ENCODE measurements at regions not wholly inside any gene's neighbourhood (a gene's known extent, or its start where the extent isn't known, plus 50 kb on each side); places are given as distances from the start of the nearest gene placed in this dataset.
"Not testable (repeated sequence)": the region's sequence is repeated elsewhere in the genome, so short reads cannot be mapped to it uniquely, and the experiment has no call there.

DNA sequence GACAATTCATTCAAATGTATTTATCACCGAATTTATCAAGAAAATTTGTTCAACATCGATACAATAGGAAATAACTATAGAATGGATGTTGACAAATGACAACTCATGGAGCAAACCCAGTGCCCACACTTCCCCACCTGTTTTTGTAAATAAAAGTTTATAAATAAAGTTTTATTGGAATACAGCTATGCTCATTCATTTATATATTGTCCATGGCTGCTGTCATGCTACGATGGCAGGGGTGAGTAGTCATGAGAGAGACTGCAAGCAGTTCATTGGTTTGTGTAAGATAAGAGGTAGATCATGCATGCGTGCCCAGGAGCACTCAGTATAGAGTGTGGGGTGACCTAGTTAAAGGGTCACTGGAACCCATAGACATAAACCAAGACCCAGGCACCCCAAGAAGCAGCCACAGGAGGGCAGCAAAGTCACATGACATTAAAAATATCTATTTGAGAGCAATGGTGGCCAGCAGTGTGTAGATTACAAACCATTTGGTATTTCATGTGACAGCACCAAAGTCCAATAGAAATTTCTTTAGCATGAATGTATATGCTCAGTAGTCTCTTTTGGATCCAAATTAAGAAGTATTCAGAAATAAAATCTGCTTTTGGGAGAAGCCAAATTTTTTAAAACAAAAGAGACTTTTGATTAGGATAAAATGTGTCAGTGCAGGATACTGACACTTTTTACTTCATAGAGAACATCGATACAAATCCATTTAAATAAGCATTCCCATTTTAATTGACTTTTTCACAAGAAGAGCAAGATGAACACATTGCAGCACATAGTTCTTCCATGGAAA lies 794.8 kb downstream of the MCTP2 start:
- H3K36me3 ChIP-seq (ENCODE audit: insufficient read depth, insufficient read length, low read length) = no peaks in the 10 kb centered on the region
- DNase-seq (ENCODE audit: low read depth, low spot score) = no peak
- H3K9ac ChIP-seq (ENCODE audit: insufficient read length, low read depth) = no peak overlapping the region
- no peak for TF ChIP-seq ZNF274 (IDR thresholded peaks at IDR 0.05; ENCODE audit: low read depth, low read length)
- TF ChIP-seq SUZ12 (IDR thresholded peaks at IDR 0.05; ENCODE audit: extremely low read depth, insufficient read depth, insufficient read length) = no peak
- no peak for TF ChIP-seq YY1 (IDR thresholded peaks at IDR 0.05; ENCODE audit: insufficient read depth, insufficient read length)
- no peaks in the 10 kb centered on the region for H3K4me1 ChIP-seq (ENCODE audit: insufficient read depth, insufficient read length)
- H3K27me3 ChIP-seq (ENCODE audit: insufficient read depth, insufficient read length) = no peaks in the 10 kb centered on the region
- H3K4me3 ChIP-seq (ENCODE audit: insufficient read length, low read depth) = no peak overlapping the region
- 0 out of 2 replicates have a peak, but pooled peaks cover 3% of the 10 kb centered on the region for H3K9me3 ChIP-seq (ENCODE audit: insufficient read depth, low read length)

DNA sequence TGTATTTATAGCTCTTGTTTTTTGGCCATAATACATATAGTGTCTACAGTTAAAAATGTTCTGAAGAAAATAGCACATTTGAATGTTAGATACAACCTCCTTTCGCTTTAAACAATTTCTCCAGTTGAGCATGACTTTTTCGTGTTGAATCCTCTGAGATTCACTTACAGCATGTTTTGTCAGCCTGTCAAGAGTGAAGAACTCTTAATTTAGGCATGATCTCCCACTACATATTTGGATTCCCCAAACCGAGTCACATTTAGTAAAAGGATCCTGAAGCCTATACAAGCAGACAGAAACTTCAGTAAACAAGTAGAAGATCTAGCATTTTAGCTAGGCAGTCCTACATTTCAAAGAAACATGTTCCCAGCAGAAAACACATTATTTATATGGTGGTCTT lies 796.6 kb downstream of the MCTP2 start:
- no peak for DNase-seq (ENCODE audit: low read depth, low spot score)
- H3K9me3 ChIP-seq (ENCODE audit: insufficient read depth, low read length) = 0 out of 2 replicates have a peak, but pooled peaks cover 4% of the 10 kb centered on the region
- TF ChIP-seq SUZ12 (IDR thresholded peaks at IDR 0.05; ENCODE audit: extremely low read depth, insufficient read depth, insufficient read length) = no peak
- no peak for TF ChIP-seq YY1 (IDR thresholded peaks at IDR 0.05; ENCODE audit: insufficient read depth, insufficient read length)
- TF ChIP-seq ZNF274 (IDR thresholded peaks at IDR 0.05; ENCODE audit: low read depth, low read length) = no peak

DNA sequence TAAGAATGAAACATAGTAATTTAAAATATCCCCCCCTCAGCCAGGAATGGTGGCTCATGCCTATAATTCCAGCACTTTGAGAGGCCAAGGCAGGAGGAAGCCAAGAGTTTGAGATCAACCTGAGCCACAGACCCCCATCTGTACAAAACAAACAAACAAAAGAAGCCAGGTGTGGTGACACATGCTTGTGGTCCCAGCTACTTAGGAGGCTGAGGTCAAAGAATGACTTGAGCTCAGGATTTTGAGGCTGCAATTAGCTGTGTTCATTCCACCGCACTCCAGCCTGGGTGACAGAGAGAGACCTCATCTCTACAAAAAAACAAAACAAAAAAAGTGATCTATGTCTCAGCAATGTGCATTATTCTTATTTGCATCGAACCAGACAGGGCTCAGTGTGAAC lies 800.8 kb downstream of the MCTP2 start:
- no peaks in the 10 kb centered on the region for H3K36me3 ChIP-seq (ENCODE audit: insufficient read depth, insufficient read length, low read length)
- no peak for DNase-seq (ENCODE audit: low read depth, low spot score)
- no peaks in the 10 kb centered on the region for H3K4me1 ChIP-seq (ENCODE audit: insufficient read depth, insufficient read length)

More for the DNA sequence above, 796.6 kb downstream of the MCTP2 start:
- H3K36me3 ChIP-seq (ENCODE audit: insufficient read depth, insufficient read length, low read length) = no peaks in the 10 kb centered on the region
- H3K27me3 ChIP-seq (ENCODE audit: insufficient read depth, insufficient read length) = no peaks in the 10 kb centered on the region
- no peaks in the 10 kb centered on the region for H3K4me1 ChIP-seq (ENCODE audit: insufficient read depth, insufficient read length)
- H3K9ac ChIP-seq (ENCODE audit: insufficient read length, low read depth) = no peak overlapping the region
- no peak overlapping the region for H3K4me3 ChIP-seq (ENCODE audit: insufficient read length, low read depth)

DNA sequence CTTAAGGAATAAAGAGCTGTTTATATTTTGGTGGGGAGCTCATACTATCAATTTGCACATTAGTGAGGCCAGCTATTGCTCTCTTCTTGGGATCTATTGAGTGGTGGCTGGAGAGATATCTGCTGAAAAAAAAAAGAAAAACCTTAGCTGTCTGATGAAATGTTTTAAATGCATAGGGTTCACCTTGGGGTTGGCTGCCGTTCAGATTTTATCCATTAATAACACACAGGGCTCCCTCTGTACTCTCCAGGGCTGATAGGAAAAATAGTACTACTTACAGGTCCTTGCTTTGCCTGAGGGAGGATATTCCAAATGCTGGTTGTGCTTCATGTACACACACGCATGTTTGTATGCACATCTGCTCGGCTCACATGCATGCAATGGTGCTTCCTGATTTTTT lies 803.7 kb downstream of the MCTP2 start:
- Histone ChIP-seq H3K36me3 (ENCODE audit: insufficient read depth, insufficient read length, low read length) (no peaks in the 10 kb centered on the region), H3K27me3 (ENCODE audit: insufficient read depth, insufficient read length) (no peaks in the 10 kb centered on the region), H3K9me3 (ENCODE audit: insufficient read depth, low read length) (peaks cover 12% of the 10 kb centered on the region; the same call in 1 of the 2 replicates), H3K9ac (ENCODE audit: insufficient read length, low read depth) (no peak overlapping the region), H3K4me3 (ENCODE audit: insufficient read length, low read depth) (no peak overlapping the region), H3K4me1 (ENCODE audit: insufficient read depth, insufficient read length) (no peaks in the 10 kb centered on the region)
- no peak for DNase-seq (ENCODE audit: low read depth, low spot score)
- TF ChIP-seq YY1 (IDR thresholded peaks at IDR 0.05; ENCODE audit: insufficient read depth, insufficient read length) (no peak), ZNF274 (IDR thresholded peaks at IDR 0.05; ENCODE audit: low read depth, low read length) (no peak), SUZ12 (IDR thresholded peaks at IDR 0.05; ENCODE audit: extremely low read depth, insufficient read depth, insufficient read length) (no peak)

More for the DNA sequence above, 800.8 kb downstream of the MCTP2 start:
- no peak overlapping the region for H3K9ac ChIP-seq (ENCODE audit: insufficient read length, low read depth)
- no peak overlapping the region for H3K4me3 ChIP-seq (ENCODE audit: insufficient read length, low read depth)
- H3K9me3 ChIP-seq (ENCODE audit: insufficient read depth, low read length) = 0 out of 2 replicates have a peak, but pooled peaks cover 4% of the 10 kb centered on the region
- TF ChIP-seq YY1 (IDR thresholded peaks at IDR 0.05; ENCODE audit: insufficient read depth, insufficient read length) = no peak
- no peak for TF ChIP-seq ZNF274 (IDR thresholded peaks at IDR 0.05; ENCODE audit: low read depth, low read length)
- TF ChIP-seq SUZ12 (IDR thresholded peaks at IDR 0.05; ENCODE audit: extremely low read depth, insufficient read depth, insufficient read length) = no peak
- no peaks in the 10 kb centered on the region for H3K27me3 ChIP-seq (ENCODE audit: insufficient read depth, insufficient read length)

DNA sequence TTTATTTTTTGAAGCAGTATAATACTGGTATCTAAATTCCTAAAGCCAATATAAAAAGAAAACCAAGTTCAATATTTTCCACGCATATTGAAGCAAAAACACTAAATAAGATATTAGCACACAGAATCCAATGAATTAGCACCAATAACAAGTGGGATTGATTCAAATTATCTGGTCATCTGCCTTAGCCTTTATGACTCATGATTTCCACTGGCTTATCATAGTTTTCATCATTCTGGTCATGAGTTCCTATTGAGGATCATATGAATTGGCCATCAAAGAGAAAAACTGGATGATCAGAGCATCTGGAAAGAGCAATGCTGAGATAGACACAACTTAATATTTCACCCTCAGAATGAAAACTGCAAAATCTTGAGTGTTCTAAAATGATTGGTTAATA lies 809.9 kb downstream of the MCTP2 start:
- H3K9ac ChIP-seq (ENCODE audit: insufficient read length, low read depth) = no peak overlapping the region
- peaks cover 3% of the 10 kb centered on the region for H3K4me1 ChIP-seq (ENCODE audit: insufficient read depth, insufficient read length)
- H3K4me3 ChIP-seq (ENCODE audit: insufficient read length, low read depth) = no peak overlapping the region
- no peaks in the 10 kb centered on the region for H3K27me3 ChIP-seq (ENCODE audit: insufficient read depth, insufficient read length)
- H3K9me3 ChIP-seq (ENCODE audit: insufficient read depth, low read length) = peaks cover 10% of the 10 kb centered on the region; the same call in 1 of the 2 replicates
- no peaks in the 10 kb centered on the region for H3K36me3 ChIP-seq (ENCODE audit: insufficient read depth, insufficient read length, low read length)
- TF ChIP-seq SUZ12 (IDR thresholded peaks at IDR 0.05; ENCODE audit: extremely low read depth, insufficient read depth, insufficient read length) = no peak
- TF ChIP-seq ZNF274 (IDR thresholded peaks at IDR 0.05; ENCODE audit: low read depth, low read length) = no peak
- no peak for TF ChIP-seq YY1 (IDR thresholded peaks at IDR 0.05; ENCODE audit: insufficient read depth, insufficient read length)
- DNase-seq (ENCODE audit: low read depth, low spot score) = no peak

DNA sequence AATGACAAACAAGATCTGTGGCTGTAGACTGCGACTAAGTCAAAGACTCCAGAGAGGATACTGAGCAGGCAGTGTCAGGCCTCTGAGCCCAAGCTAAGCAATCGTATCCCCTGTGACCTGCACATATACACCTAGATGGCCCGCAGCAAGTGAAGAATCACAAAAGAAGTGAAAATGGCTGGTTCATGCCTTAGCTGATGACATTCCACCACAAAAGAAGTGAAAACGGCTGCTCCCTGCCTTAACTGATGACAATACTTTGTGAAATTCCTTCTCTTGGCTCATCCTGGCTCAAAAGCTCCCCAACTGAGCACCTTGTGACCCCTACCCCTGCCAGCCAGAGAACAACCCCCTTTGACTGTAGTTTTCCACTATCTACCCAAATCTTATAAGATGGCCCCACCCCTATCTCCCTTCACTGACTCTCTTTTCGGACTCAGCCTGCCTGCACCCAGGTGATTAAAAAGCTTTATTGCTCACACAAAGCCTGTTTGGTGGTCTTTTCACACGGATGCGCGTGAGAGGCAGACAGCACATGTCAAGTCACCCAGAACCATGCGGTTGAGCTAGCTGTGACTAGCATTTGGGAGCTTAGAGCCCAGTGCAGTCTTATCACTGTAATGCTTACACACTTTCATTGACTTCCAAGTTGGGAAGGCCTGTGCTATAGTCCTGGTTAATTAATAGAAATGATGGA lies 812.0 kb downstream of the MCTP2 start:
- H3K9ac ChIP-seq (ENCODE audit: insufficient read length, low read depth); H3K27me3 ChIP-seq (ENCODE audit: insufficient read depth, insufficient read length); H3K4me1 ChIP-seq (ENCODE audit: insufficient read depth, insufficient read length); H3K4me3 ChIP-seq (ENCODE audit: insufficient read length, low read depth); DNase-seq (ENCODE audit: low read depth, low spot score); H3K36me3 ChIP-seq (ENCODE audit: insufficient read depth, insufficient read length, low read length): not testable (repeated sequence)
- H3K9me3 ChIP-seq (ENCODE audit: insufficient read depth, low read length) = peaks cover 20% of the 10 kb centered on the region; the same call in 1 of the 2 replicates

DNA sequence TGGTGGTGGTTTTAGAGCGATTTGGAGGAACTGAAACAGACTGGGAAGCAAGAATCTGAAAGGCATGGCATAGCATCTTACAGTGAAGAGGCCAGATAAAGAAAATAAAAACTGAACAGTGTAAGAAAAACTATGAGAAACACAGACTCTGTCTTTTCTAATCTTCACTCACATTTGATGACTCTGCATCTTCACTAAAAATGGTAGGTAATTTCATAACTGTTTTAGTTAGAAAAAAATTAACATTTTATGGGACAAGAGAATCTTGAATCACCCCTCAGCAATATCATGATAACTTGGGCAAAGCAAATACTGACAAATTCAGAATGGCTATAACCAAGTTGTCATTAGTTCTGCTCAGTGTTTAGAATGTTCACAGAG lies 812.6 kb downstream of the MCTP2 start:
- no peaks in the 10 kb centered on the region for H3K27me3 ChIP-seq (ENCODE audit: insufficient read depth, insufficient read length)
- no peaks in the 10 kb centered on the region for H3K36me3 ChIP-seq (ENCODE audit: insufficient read depth, insufficient read length, low read length)
- no peak for DNase-seq (ENCODE audit: low read depth, low spot score)
- no peak overlapping the region for H3K4me3 ChIP-seq (ENCODE audit: insufficient read length, low read depth)
- H3K9ac ChIP-seq (ENCODE audit: insufficient read length, low read depth) = no peak overlapping the region
- TF ChIP-seq YY1 (IDR thresholded peaks at IDR 0.05; ENCODE audit: insufficient read depth, insufficient read length) = no peak
- TF ChIP-seq ZNF274 (IDR thresholded peaks at IDR 0.05; ENCODE audit: low read depth, low read length) = no peak
- no peak for TF ChIP-seq SUZ12 (IDR thresholded peaks at IDR 0.05; ENCODE audit: extremely low read depth, insufficient read depth, insufficient read length)
- peaks cover 3% of the 10 kb centered on the region for H3K4me1 ChIP-seq (ENCODE audit: insufficient read depth, insufficient read length)
- H3K9me3 ChIP-seq (ENCODE audit: insufficient read depth, low read length) = peaks cover 25% of the 10 kb centered on the region; the same call in 1 of the 2 replicates
